SIG-M5 treated with dmso at 0.1 percent for 504 hours (cell line): ENCODE measurements at regions not wholly inside any gene's neighbourhood (a gene's known extent, or its start where the extent isn't known, plus 50 kb on each side); places are given as distances from the start of the nearest gene placed in this dataset.
"Not testable (repeated sequence)": the region's sequence is repeated elsewhere in the genome, so short reads cannot be mapped to it uniquely, and the experiment has no call there.

Experiments
- DNase-seq: peaks from one replicate; lab custom pipeline; 2025; ENCODE audit not compliant: unreplicated experiment; lab: John Stamatoyannopoulos, UW

DNA sequence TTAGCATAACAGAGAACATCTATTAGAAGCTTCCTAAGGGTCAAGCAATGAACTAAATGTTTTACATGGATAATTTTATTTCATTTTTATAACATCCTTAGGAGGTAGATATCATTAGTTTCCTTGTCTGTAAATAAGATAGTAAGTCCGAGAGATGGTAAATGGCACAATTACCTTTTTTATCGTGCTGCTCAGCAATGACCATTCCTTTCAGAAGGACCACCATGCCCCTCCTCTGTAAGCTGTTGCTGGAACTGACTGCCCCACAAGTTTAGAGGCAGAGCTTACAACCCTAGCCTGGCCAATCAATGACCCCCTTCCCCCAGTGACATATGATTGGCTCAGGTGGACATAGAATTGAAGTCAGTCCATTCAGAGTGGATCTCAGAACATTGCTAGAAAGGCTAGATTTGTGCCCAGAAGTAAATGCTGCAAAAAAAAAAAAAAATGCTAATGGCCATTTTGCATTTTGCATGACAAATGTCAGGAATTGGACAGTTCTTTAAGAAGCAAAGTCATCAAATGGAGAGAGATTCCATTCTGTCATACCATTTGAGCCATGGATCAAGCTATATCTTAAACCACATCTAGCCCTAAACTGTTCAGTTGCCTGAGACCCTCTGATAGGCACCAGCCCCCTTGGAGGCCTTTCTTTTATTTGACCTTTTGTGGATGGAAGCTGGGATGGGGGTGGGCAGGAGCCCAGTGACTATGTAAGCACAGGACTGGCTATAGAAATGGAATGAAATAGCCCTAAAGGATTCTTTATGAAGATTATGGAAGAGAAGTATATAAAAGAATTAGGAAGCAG is 668.3 kb downstream of the UQCRFS1 start:
- no peak for DNase-seq

DNA sequence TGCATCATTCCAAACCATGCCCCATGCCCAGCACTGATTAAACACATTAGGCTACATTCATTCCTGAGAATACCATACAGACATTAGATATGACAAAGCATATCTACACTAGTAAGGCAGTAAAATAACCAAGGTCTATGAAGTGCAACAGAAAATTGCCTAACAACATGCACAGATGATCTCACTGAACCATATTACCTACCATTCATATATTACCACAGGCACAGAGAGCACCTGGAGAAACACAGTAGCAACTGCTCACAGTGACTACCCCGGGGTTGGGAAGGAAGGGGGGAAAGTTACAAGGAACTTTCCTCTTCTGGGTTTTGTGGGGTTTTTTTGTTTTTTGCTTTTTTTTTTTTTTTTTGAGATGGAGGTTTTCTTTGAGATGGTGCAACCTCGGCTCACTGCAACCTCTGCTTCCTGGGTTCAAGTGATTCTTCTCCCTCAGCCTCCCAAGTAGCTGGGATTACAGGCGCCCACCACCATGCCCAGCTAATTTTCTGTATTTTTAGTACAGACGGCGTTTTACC is 669.6 kb downstream of the UQCRFS1 start:
- no peak for DNase-seq

DNA sequence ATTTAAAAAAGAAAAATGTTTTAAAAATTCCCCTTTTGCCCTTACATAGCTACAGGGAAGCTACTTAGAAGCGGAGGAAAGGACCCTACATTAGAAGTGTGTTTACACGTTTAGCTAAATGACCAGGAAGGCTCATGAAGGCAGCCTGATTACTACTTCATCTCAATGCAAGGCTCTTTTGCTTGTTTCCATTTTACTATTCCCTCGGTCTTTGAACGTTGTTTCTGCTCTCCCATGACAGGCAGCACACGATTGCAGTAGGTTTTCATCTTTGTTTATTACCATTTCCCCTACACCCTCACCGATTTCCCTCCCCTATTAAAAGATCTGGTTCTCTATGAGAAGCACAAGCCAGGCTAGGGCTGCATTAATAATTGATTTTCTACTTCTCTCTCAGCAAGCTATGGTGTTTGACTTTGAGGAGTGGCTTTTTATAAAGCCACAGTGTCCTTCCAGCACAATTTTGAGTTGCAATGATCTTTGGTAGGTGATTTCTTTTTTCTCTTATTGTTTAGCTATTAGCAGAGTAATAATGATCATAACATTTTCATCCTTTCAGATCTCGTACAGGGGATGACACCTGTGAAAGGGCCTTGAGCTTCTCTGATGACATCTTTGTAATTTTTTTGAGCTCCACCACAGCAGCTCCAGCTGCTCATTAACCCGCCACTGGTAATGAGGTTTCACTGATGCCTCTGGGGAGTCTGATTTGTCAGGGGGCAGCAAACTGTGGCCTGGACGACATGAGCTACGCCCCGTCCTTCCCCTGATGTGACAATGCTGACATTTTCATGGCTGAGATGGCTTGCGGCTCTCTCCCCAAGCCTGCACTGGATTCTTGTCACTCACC is 670.3 kb downstream of the UQCRFS1 start:
- DNase-seq, result no peak

DNA sequence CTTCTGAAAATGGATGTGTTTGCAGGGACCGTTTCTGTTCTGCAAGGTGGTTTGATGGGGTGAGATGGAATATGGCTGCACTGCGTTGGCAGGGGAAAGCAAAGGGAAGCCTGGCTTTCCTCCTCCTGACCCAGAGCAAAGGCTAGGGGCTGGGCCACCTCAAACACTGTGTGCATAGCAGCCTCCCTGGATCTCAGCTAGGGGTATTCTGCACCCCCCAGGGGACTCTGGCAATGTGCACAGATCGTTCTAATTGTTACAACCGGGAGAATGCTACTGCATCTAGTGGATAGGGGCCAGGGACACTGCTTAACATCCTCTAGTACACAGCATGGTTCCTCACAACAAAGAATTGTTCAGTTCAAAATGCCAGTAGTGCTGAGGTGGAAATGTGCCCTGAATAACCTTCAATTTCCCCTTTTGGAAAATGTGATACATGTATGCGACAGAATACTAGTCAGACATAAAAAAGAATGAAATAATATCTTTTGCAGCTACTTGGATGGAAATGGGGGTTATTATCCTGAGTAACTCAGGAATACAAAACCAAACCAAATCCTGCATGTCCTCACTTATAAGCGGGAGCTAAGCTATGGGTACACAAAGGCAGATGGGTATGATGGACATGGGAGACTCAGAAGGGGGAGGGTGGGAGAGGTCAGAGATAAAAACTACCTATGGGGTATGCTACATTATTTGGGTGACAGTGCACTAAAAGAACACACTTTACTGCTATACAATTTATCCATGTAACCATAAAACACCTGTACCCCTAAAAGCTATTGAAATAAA is 671.2 kb downstream of the UQCRFS1 start:
- no peak for DNase-seq

DNA sequence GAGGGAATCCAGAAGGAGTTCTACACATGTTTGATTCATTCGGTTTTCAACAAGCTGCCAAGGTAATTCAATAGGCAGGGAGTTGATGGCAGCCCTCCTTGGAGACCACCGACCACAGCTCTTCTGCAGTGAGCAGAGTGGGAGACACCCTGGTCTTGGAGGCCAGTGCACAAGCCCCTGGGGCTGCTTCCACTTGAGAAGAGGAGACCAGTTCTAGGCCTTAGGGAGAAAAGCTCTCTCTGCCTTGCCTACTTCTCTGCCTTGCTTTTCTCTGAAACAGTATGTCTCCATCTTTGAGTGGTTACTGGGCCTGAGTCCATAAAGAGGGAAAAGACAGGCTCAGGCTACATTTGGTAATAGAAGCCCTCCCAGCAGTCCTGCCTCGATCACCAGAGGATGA is 671.9 kb downstream of the UQCRFS1 start:
- no peak for DNase-seq

DNA sequence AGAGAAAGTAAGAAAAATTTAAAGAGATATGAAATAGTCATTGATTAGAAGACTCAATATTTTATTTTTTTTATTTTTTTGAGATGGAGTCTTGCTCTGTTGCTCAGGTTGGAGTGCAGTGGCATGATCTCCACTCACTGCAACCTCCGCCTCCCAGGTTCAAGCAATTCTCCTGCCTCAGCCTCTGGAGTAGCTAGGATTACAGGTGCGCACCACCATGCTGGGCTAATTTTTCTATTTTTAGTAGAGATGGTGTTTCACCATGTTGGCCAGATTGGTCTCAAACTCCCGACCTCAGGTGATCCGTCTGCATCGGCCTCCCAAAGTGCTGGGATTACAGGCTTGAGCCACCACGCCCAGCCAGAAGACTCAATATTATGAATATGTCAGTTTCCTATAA is 672.6 kb downstream of the UQCRFS1 start:
- not testable (repeated sequence) for DNase-seq

DNA sequence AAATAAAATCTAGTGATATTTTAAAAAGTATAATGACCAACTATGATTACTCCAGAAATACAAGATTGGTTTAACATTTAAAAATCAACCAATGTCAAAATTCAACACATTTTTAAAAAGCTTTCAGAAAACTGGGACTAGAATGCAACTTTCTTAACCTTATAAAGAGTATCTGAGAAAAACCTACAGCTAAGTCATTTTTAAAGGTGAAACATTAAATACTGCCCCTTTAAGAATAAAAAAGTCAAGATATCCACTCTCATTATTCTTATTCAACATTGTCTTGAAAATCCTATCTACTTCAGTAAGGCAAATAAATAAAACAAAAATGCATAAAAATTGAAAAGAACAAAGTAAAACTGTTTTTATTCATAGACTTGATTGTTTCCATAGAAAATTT is 673.2 kb downstream of the UQCRFS1 start:
- DNase-seq, result no peak

DNA sequence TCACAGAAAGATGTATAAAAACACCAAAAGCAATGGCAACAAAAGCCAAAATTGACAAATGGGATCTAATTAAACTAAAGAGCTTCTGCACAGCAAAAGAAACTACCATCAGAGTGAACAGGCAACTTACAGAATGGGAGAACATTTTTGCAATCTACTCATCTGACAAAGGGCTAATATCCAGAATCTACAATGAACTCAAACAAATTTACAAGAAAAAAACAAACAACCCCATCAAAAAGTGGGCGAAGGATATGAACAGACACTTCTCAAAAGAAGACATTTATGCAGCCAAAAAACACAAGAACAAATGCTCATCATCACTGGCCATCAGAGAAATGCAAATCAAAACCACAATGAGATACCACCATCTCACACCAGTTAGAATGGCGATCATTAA is 674.4 kb downstream of the UQCRFS1 start:
- DNase-seq, result not testable (repeated sequence)

DNA sequence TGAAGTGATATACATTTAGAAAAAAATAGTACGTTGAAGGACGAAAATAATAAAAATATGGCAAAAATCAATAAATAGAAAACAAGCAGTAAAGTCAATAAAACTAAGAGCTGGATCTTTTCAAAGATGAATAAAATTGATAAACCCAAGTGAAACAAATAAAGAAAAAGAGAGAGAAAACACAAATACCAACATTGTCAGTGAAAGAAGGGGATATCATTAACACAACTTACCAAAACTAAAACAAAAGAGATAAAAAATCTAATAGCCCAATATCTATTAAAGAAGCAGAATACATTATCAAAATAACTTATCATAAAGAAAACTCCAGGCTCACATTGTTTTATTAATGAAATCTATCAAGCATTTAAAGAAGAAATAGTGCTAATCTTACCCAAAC is 675.1 kb downstream of the UQCRFS1 start:
- DNase-seq, result no peak

DNA sequence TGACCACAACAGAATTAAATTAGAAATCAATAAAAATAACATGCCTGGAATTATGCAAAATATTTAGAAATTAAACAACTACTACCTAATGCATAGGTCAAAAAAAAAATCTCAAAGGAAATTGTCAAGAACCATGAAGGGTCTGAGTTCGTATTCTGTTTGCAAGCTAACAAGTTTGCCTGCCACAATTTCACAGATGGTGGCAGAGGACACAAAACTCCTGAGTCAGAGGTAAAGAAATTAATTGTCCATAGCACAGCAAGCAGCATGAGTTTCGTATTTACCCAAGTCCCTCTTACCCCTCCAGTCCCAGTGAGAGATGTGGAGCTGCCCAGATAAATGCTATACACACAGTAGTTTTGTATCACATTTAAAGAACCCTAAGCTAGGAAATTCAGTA is 675.9 kb downstream of the UQCRFS1 start:
- DNase-seq, result no peak

DNA sequence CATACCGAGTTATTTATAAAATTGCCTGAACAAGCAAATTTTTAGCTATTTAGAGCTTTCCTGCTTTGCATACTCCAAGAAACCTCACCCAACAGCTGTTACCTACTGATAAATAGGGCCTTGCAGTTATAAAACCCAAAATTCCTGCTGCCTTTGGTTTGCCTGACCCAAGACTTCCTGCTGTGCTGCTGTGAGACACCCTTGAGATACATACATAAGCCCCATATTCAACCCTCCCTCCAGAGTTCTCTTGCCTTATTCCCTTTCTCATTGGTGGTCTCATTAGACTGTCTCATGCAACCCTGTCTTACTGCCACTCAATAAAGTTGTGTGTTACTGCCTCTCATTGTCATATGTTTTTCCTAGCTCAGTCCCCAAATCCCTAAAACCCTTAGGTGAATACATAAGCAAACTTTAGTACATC is 677.6 kb downstream of the UQCRFS1 start:
- DNase-seq, result no peak

DNA sequence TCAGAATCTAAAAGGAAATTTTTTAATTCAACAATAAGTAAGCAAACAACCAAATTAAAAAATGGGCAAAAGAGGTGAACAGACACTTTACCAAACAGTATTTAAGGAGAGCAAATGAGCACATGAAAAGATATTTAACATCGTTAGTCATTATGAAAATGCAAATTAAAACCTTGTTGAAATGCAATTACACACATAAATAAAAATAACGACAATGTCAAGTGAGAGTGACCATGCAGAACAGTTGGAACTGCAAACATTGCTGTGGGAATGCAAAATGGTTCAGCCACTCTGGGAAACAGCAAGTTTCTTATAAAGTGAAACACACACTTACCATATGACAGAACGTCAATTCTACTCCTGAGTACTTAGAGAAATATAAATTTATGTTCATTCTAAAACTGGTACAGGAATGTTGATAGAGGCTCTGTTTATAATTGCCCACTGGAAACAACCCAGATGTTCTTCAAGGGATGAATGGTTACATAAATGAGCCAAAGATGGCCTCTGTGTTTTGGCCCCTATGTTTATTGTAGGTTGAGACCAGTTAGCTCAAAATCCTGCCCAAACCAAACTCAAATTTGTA is 678.1 kb downstream of the UQCRFS1 start:
- DNase-seq, result no peak

DNA sequence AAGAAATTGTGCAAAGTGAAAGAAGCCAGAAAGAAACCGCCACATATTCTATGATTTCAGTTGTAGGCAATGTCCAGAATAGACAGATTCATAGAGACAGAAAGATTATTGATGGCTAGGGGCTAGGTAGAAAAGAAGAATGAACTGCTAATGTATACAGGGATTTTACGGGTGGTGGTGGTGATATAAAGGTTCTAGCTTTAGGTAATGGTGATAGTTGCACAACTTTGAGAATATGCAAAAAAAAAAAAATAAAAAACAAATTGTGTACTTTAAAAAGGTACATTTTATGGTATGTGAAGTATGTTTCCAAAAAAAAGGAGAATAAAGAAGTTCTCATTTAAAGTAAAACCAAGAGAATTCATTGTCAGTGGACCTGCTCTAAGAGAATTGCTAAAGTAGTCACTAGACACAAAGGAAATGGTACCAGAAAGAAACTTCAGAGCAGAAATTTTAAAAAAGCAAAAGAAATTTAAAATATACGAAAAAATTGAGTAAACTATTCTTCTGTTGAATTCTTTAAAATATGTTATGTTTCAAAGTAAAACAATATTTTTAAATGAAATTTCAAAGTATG is 680.1 kb downstream of the UQCRFS1 start:
- DNase-seq, result no peak

DNA sequence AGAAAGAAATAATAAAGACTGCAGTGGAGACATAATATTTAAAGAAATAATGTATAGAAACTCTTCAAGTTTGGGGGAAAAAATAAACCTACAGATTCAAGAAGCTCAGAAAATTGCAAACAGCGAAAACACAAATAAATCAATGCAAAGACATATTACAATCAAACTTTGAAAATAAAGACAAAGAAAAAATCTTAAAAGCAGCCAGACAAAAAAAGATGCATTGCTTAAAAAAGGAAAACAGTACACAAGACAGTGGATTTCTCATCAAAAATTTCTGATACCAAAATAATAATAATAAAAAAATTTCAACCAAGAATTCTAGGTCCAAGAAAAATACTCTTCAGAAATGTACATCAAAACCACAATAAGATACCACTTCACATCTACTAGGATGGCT is 681.0 kb downstream of the UQCRFS1 start:
- DNase-seq, result no peak

DNA sequence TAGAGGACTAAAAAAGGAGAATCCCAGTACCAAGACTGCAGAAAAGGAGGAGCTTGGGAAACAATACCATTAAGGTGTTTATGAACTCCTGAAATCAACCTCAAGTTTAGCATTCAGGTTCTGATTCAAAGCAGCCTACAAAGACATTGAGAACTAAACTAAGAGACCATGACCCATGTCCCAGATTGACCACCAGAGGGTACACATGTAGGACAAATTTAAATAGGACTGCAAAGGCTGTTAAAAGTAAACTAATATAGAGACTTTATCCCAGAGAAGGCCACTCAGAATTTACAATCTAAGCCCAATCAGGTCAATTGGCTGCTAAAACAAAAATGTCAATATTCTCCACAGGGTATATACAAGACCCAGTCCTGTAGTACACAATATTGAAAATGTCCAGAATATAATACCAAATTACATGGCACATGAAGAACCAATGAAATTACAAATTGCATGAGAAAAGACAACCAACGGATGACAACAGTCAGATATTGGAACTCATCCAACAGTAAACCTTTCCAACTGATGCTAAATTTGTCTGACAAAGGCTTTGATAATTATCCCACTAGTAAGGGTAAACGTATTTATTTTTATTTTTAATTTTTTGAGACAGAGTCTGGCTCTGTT is 682.4 kb downstream of the UQCRFS1 start:
- DNase-seq, result no peak

DNA sequence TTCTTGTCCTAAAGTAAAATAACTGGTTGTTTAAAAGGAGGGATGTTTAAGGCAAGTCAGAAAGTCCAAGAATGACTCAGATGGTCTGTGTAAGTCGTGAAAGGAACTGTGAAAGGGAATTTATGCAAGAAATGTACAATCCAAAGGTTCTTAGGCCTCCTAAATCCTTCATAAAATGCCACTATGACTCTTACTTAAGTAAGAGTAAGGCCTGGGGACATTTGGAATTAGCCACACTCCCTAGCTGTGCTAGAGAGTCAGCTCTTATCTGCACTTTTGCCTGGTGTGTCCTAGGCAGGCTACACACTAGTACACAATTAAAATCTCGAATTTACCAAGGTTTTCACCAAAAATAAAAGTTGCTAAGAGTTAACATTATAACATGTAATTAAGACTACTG is 686.9 kb downstream of the UQCRFS1 start:
- DNase-seq, result no peak

DNA sequence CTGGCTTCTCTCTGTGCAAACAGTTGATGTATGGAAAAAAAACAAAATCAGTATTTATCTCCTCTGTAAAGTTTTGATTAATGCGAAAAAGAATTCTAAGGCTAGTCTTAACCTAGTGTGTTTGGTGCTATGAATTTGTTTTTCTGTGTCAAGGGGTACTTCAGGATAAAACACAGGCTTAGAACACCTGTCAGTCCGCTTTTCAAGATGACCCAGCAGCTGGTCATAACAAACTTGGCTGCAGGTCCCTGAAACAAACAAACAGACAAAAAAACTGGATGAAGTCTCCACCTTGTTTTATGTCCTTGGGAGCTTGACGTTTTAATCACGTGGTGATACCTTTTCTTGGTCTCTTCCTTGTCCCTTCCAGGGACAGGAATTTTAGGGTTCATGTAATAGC is 689.3 kb downstream of the UQCRFS1 start:
- DNase-seq, result no peak

DNA sequence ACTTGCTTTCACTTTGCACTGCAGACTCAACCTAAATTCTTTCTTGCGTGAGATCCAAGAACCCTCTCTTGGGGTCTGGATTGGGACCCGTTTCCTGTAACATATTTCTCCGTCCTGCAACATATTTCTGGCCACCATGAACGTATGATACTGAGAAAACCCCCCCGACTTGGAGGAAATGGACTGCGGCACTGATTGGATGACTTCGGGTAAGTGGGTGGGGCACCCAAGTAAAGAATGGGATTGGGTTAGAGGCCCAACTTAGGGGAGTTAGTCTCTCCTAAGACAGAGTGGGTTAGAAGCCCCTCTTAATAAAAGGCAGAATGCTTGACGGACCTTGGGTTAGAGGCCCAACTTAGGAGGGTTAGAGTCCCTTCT is 690.4 kb downstream of the UQCRFS1 start:
- no peak for DNase-seq

DNA sequence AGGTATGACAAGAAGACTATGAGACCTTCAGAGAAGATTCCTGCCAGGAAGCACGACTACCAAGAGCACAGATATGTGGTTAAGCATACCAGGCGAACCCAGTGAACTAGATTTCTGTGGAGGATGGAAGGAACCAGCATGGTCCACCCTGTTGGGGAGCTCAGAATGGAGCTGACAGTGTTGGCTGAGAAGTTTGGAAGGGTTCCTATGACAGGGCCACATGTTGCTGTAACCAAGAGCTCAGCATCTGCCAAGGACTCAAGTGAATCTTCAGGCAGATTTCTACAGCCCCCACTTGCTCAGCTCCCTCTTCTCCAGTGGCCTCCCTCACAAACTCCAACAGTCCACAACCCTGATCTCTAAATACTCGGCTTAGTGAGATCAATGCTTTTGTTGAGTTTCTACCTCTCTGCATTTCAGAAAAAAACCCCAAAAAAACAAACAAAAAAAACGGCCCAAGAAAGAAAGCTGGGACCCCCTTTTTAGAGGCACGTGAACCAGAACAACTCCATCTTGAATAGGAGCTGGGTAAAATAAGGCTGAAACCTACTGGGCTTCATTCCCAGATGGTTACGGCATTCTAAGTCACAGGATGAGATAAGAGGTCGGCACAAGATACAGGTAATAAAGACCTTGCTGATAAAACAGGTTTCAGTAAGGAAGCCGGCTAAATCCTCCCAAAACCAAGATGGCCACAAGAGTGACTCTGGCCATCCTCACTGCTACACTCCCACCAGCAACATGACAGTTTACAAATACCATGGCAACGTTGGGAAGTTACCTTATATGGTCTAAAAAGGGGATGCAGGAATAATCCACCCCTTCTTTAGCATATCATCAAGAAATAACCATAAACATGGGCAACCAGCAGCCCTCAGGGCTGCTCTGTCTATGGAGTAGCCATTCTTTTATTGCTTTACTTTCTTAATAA is 691.1 kb downstream of the UQCRFS1 start:
- DNase-seq, result no peak
